Activated naive CD4-positive, alpha-beta T cell treated with anti-CD3 and anti-CD28 coated beads, Interleukin-2, amount 50 U/mL, for 16 hours (primary cell): ENCODE measurements at regions not wholly inside any gene's neighbourhood (a gene's known extent, or its start where the extent isn't known, plus 50 kb on each side); places are given as distances from the start of the nearest gene placed in this dataset.

Experiments
- DNase-seq: peaks from one replicate; pipeline ENCODE4 v3.0.0-alpha.2; 2020

- no peak for DNase-seq
Measured at GRCh38 chr14:65360144-65360784, 52.3 kb upstream of the FUT8 start.

GRCh38 chr14:65361920-65362319, 50.6 kb upstream of the FUT8 start:
- no peak for DNase-seq
